ENCODE measurements at regions not wholly inside any gene's neighbourhood (a gene's known extent, or its start where the extent isn't known, plus 50 kb on each side); places are given as distances from the start of the nearest gene placed in this dataset.
"Not testable (repeated sequence)": the region's sequence is repeated elsewhere in the genome, so short reads cannot be mapped to it uniquely, and the experiment has no call there.

- in situ Hi-C loops (cut with HindIII; ENCODE audit: low sequenced_read_pairs) = no loop called here
Measured at GRCh38 chr5:96113170-96113939, 151.7 kb upstream of the ELL2 start.

GRCh38 chr5:96112703-96113102 lies 151.1 kb upstream of the ELL2 start:
- in situ Hi-C loops (cut with HindIII; ENCODE audit: low sequenced_read_pairs) = no loop called here

DNA sequence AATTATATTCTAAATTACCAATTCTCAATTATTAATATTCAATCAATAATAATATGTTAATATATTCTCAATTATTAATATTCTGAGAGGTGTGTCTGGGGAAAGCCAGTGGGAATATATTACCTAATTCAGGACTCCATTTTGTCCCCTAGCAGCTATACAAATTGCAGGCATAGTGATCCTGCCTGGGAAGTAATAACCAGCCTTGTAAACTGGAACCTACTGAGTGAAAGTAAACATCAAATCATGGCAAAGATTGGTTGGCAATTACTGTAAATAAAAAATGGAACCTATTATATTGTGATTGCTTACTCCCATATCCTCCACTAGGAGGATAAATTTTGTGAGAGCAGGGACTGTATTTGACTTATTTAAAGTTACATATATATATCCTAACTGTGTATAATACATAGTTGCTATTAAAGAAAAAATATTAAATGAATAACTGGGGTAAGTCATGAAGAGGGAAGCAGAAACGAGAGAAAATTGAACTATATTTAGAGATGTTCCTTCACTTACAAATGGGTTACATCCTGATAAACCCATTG lies 150.5 kb upstream of the ELL2 start:
- in situ Hi-C loops (cut with HindIII; ENCODE audit: low sequenced_read_pairs) = no loop called here

DNA sequence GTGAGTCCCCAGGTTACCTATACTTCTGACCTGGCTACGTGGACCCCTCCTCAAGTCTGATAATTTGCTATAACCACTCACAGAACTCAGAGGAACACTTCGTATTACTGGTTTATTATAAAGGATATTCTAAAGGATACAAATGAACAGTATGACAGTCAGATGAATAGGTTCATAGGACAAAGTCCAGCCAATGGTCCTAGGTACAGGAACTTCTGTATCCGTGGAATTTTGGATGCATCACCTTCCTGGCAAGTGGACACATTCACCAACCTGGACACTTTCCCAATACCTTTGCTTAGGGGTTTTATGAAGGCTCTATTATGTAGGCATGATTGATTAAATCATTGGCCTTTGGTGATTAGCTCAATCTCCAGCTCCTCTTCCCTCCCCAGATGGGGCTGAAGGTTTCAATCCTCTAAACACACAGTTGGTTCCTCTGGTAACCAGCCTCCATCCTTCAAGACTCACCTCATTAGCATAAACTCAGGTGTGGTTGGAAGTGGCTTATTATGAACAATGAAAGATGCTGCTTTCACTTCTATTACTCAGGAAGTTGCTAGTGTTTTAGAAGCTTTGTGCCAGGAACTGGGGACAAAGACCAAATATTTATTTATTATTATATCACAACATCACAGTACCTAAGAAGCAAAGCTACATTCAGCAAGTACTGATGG lies 149.6 kb upstream of the ELL2 start:
- in situ Hi-C loops (cut with HindIII; ENCODE audit: low sequenced_read_pairs) = no loop called here

GRCh38 chr5:96110300-96110699 lies 148.6 kb upstream of the ELL2 start:
- in situ Hi-C loops (cut with HindIII; ENCODE audit: low sequenced_read_pairs) = no loop called here

- in situ Hi-C loops (cut with HindIII; ENCODE audit: low sequenced_read_pairs) = not testable (repeated sequence)
Measured at GRCh38 chr5:96108629-96109028, 147.0 kb upstream of the ELL2 start.

DNA sequence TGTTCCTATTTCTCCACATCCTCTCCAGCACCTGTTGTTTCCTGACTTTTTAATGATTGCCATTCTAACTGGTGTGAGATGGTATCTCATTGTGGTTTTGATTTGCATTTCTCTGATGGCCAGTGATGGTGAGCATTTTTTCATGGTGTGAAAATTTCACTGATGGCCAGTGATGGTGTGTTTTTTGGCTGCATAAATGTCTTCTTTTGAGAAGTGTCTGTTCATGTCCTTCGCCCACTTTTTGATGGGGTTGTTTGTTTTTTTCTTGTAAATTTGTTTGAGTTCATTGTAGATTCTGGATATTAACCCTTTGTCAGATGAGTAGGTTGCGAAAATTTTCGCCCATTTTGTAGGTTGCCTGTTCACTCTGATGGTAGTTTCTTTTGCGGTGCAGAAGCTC lies 142.2 kb upstream of the ELL2 start:
- in situ Hi-C loops (cut with HindIII; ENCODE audit: low sequenced_read_pairs) = not testable (repeated sequence)

DNA sequence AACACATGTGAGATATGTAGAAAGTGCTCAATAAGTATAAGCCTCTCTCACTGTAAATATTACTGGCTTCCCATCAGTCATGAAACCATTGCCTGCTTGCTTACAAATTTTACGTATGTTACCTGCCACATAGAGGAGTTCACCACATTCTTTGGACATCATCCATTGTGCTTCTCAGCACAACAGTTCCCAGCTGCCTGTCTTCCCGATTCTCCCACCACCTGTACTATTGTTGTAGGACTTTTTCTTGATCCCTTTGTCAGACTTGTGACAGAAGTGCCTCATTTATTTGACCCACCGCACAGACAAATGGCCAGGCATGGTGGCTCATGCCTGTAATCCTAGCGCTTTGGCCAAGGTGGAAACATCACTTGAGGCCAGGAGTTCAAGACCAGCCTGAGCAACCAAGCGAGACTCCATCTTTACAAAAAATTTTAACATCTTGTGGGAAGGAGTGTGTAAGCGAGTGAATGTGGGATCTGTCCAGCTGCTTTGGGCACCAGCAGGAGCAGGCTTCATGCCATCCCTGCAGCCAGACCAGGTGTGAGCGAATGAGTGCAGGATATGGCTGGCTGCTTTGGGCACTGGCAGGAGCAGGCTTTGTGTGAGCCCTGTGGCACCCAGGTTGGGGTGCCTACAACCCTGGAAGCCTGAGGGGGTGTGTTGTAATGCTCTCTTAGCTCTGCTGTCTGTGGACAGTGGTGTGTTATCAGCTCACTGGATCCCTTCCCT lies 139.9 kb upstream of the ELL2 start:
- in situ Hi-C loops (cut with HindIII; ENCODE audit: low sequenced_read_pairs) = no loop called here

GRCh38 chr5:96097488-96097887 lies 135.8 kb upstream of the ELL2 start:
- in situ Hi-C loops (cut with HindIII; ENCODE audit: low sequenced_read_pairs) = not testable (repeated sequence)

DNA sequence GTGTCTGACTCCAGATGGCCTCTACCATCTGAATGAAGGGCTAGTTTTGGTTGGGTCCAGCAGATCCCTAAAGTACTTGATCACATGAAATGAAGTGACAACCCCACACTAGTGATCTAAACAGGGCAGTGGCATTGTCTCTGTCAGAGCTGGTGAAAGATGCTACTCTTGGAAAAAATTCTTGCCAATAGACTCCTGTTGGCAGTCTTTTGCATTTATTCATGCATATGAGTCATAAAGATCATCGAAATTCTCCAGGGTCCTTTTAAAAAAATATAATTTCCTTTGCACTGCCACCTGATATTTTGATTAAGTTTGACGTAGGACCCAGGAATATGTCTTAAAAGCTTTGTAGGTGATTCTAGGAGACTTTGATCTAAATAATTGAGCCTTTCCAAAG lies 135.1 kb upstream of the ELL2 start:
- in situ Hi-C loops (cut with HindIII; ENCODE audit: low sequenced_read_pairs) = no loop called here

DNA sequence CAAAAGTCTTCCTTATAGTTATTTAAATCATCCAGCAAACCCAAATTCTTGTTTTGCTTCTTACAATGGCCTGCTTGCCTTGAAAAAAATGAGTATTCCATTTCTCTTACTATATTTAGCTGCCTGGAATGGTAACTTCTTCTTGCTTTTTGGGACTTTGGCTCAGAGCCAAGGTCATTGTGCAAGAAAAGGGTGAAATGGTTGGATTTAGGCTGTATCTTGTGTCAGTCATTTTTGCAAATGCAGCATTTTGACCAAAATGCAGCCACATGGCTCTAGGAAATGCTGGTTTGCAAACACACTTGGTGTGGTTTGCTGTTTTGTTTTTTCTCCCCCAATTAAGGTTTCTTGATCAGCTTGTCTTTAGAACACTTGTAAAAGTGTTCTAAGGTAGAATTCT lies 133.3 kb upstream of the ELL2 start:
- in situ Hi-C loops (cut with HindIII; ENCODE audit: low sequenced_read_pairs) = no loop called here

GRCh38 chr5:96093890-96094381 lies 132.3 kb upstream of the ELL2 start:
- in situ Hi-C loops (cut with HindIII; ENCODE audit: low sequenced_read_pairs) = no loop called here

DNA sequence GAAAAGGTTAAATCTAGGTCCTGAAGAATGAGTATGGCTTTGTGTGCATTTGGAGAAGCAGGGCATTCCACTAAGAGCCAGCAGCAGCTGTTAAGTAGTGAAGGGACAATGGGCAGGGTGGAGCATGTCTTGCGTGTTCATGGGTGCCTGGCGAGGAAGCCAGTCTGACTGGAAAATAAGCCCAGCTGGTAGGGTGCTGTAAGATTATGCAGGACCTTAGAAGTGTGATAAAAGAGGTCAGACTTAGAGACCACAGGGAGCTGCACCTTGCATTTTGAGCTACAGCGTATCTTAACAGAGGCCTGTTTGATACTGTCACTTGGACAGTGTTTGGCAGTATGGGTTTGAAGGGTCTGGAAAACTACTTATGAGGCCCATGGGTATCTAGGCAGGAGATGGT lies 131.7 kb upstream of the ELL2 start:
- in situ Hi-C loops (cut with HindIII; ENCODE audit: low sequenced_read_pairs) = no loop called here

GRCh38 chr5:96091874-96092273 lies 130.2 kb upstream of the ELL2 start:
- in situ Hi-C loops (cut with HindIII; ENCODE audit: low sequenced_read_pairs) = no loop called here

- in situ Hi-C loops (cut with HindIII; ENCODE audit: low sequenced_read_pairs) = no loop called here
Measured at GRCh38 chr5:96090215-96090614, 128.6 kb upstream of the ELL2 start.

GRCh38 chr5:96088706-96089498 lies 127.3 kb upstream of the ELL2 start:
- in situ Hi-C loops (cut with HindIII; ENCODE audit: low sequenced_read_pairs) = no loop called here

GRCh38 chr5:96087939-96088338 lies 126.3 kb upstream of the ELL2 start:
- in situ Hi-C loops (cut with HindIII; ENCODE audit: low sequenced_read_pairs) = no loop called here

- in situ Hi-C loops (cut with HindIII; ENCODE audit: low sequenced_read_pairs) = loop anchor here (5.0 kb wide), 1 partner anchor 42 kb away; no protein-coding TSS in a partner anchor
Measured at GRCh38 chr5:96084874-96085506, 123.3 kb upstream of the ELL2 start.

- in situ Hi-C loops (cut with HindIII; ENCODE audit: low sequenced_read_pairs) = loop anchor here (5.0 kb wide), 1 partner anchor 44 kb away; no protein-coding TSS in a partner anchor
Measured at GRCh38 chr5:96083361-96083881, 121.8 kb upstream of the ELL2 start.
